ENCODE measurements at regions not wholly inside any gene's neighbourhood (a gene's known extent, or its start where the extent isn't known, plus 50 kb on each side); places are given as distances from the start of the nearest gene placed in this dataset.
"Not testable (repeated sequence)": the region's sequence is repeated elsewhere in the genome, so short reads cannot be mapped to it uniquely, and the experiment has no call there.

- no peak for DNase-seq (ENCODE audit: low spot score)
Observed at GRCh38 chr1:95903060-95903459, 669.0 kb downstream of the RWDD3 start.

- DNase-seq (ENCODE audit: low spot score) = no peak
Observed at GRCh38 chr1:95905818-95906395, 671.9 kb downstream of the RWDD3 start.

GRCh38 chr1:95911739-95912138 lies 677.7 kb downstream of the RWDD3 start:
- not testable (repeated sequence) for DNase-seq (ENCODE audit: low spot score)

- DNase-seq (ENCODE audit: low spot score) = no peak
Observed at GRCh38 chr1:95916616-95917015, 682.6 kb downstream of the RWDD3 start.

- DNase-seq (ENCODE audit: low spot score) = no peak
Observed at GRCh38 chr1:95924684-95925083, 690.7 kb downstream of the RWDD3 start.

GRCh38 chr1:95926331-95926730 lies 692.3 kb downstream of the RWDD3 start:
- DNase-seq (ENCODE audit: low spot score) = no peak

GRCh38 chr1:95927061-95927460 lies 693.1 kb downstream of the RWDD3 start:
- DNase-seq (ENCODE audit: low spot score) = no peak

- no peak for DNase-seq (ENCODE audit: low spot score)
Observed at GRCh38 chr1:95935719-95936118, 701.7 kb downstream of the RWDD3 start.

GRCh38 chr1:95941121-95941798 lies 707.2 kb downstream of the RWDD3 start:
- no peak for DNase-seq (ENCODE audit: low spot score)

- DNase-seq (ENCODE audit: low spot score) = no peak
Observed at GRCh38 chr1:95948023-95948422, 714.0 kb downstream of the RWDD3 start.

- DNase-seq (ENCODE audit: low spot score) = no peak
Observed at GRCh38 chr1:95951371-95952102, 717.5 kb downstream of the RWDD3 start.

GRCh38 chr1:95953015-95953414 lies 719.0 kb downstream of the RWDD3 start:
- DNase-seq (ENCODE audit: low spot score) = no peak

- DNase-seq (ENCODE audit: low spot score) = no peak
Observed at GRCh38 chr1:95954585-95954984, 720.6 kb downstream of the RWDD3 start.

GRCh38 chr1:95956215-95956614 lies 722.2 kb downstream of the RWDD3 start:
- DNase-seq (ENCODE audit: low spot score) = no peak

- DNase-seq (ENCODE audit: low spot score) = no peak
Observed at GRCh38 chr1:95957748-95958147, 723.7 kb downstream of the RWDD3 start.

GRCh38 chr1:95966866-95967265 lies 732.9 kb downstream of the RWDD3 start:
- DNase-seq (ENCODE audit: low spot score) = no peak

GRCh38 chr1:95974586-95974985 lies 740.6 kb downstream of the RWDD3 start:
- DNase-seq (ENCODE audit: low spot score) = no peak

GRCh38 chr1:95982711-95983110 lies 738.9 kb upstream of the PTBP2 start:
- DNase-seq (ENCODE audit: low spot score) = no peak

- no peak for DNase-seq (ENCODE audit: low spot score)
Observed at GRCh38 chr1:95983831-95984230, 737.8 kb upstream of the PTBP2 start.

- DNase-seq (ENCODE audit: low spot score) = no peak
Observed at GRCh38 chr1:95984798-95985374, 736.7 kb upstream of the PTBP2 start.

GRCh38 chr1:95990033-95990432 lies 731.6 kb upstream of the PTBP2 start:
- DNase-seq (ENCODE audit: low spot score) = no peak

GRCh38 chr1:95991787-95992520 lies 729.6 kb upstream of the PTBP2 start:
- DNase-seq (ENCODE audit: low spot score) = no peak

All from germinal center (tissue), 1 donor.